Stomach (tissue), 8 donors: ENCODE measurements at regions not wholly inside any gene's neighbourhood (a gene's known extent, or its start where the extent isn't known, plus 50 kb on each side); places are given as distances from the start of the nearest gene placed in this dataset.
A peak's percentile ranks its signal among the peaks of the same experiment; 100 is the strongest.

Experiments used
- DNase-seq, 2 donors: peaks; one replicate each; pipeline versions ENCODE4 v3.0.0 to v3.0.0-alpha.2; 2013 to 2019
- H3K27ac ChIP-seq, 5 donors: fragments of 200-600 bp in 4 of 5; sonication (generic) in 4 of 5; one replicate each; pipeline ENCODE4 v1.5.1; 2013 to 2019; ENCODE audit warnings: mild to moderate bottlenecking in 1 of 5, moderate library complexity in 1 of 5
- H3K27me3 ChIP-seq, 3 donors: fragments of 200-600 bp; sonication (generic); one replicate each; pipeline ENCODE4 v1.5.1; 2017 to 2019; ENCODE audit warnings: mixed run types in 1 of 3
- H3K36me3 ChIP-seq, 4 donors: fragments of 200-600 bp; sonication (generic); 1 replicate in 3 of 4; 2 replicates in 1 of 4; pipeline ENCODE4 v1.5.1; 2016 to 2019
- H3K4me1 ChIP-seq, 4 donors: fragments of 200-600 bp; sonication (generic); one replicate each; pipeline ENCODE4 v1.5.1; 2016 to 2019
- H3K4me3 ChIP-seq, 4 donors: fragments of 200-600 bp; sonication (generic) in 3 of 4; one replicate each; pipeline ENCODE4 v1.5.1; 2016 to 2019; ENCODE audit warnings: mild to moderate bottlenecking in 1 of 4
- H3K9me3 ChIP-seq, 4 donors: fragments of 200-600 bp; sonication (generic); one replicate each; pipeline ENCODE4 v1.5.1; 2016 to 2019
- CTCF ChIP-seq, 7 experiments: fragments of 450-650 bp in 4 of 7; fragments of 200-600 bp in 3 of 7; sonication (generic) in 3 of 7; IDR thresholded peaks; one replicate each; pipeline ENCODE4 v1.5.1; 2016 to 2019; ENCODE audit warnings: antibody characterized with exemption in 7 of 7, control low read depth in 2 of 7, mild to moderate bottlenecking in 1 of 7
- EP300 ChIP-seq: sonication (generic); formaldehyde crosslinking; IDR thresholded peaks from one replicate; pipeline ENCODE4 v1.6.1; 2017; ENCODE audit warnings: antibody characterized with exemption
- POLR2A ChIP-seq, 4 donors: fragments of 450-650 bp; IDR thresholded peaks; one replicate each; pipeline ENCODE4 v1.6.1; 2016; ENCODE audit warnings: antibody characterized with exemption in 4 of 4, control low read depth in 2 of 4, mild to moderate bottlenecking in 1 of 4, moderate library complexity in 1 of 4
- POLR2AphosphoS5 ChIP-seq, 3 donors: sonication (generic); formaldehyde crosslinking; IDR thresholded peaks; one replicate each; pipeline ENCODE4 v1.6.1; 2016; ENCODE audit warnings: antibody characterized with exemption in 3 of 3
- WGBS, 5 donors: extraction: QIAGEN DNeasy Blood & Tissue Kit in 3 of 5; methylation state at CpG; one replicate each; pipeline versions ENCODE4 v1.1.5 to v1.1.7; 2013 to 2018; 5-methylcytosine and 5-hydroxymethylcytosine counted together
- intact Hi-C: fragments of 100-400 bp; cut with DNase I; formaldehyde crosslinking; loops from one replicate; pipeline ENCODE4 v1.15.1; 2023; ENCODE audit warnings: low total_unique reads
- donor health status: healthy with polysubstance abuse.
- donor health status: Bipolar disorder and iron deficiency.
- donor health status: healthy.

GRCh38 chr12:39064708-39065107 lies 159.3 kb upstream of the CPNE8 start:
- Histone ChIP-seq H3K27me3 (no peaks in the 10 kb centered on the region), H3K4me1 (no peaks in the 10 kb centered on the region), H3K4me3 (no peak overlapping the region), H3K36me3 (no peaks in the 10 kb centered on the region), H3K27ac (no peak overlapping the region), H3K9me3 (peaks cover 0 to 5% (median 0%) of the 10 kb centered on the region in 4 donors)
- intact Hi-C loops: no loop called here
- peak in 1 of 2 donors; percentile 5 for DNase-seq
- 30 to 57% (median 51%) methylated on average over 7 of the region's 7 CpGs for WGBS, 5 donors
- TF ChIP-seq POLR2A (IDR thresholded peaks at IDR 0.05) (no peak), EP300 (no peak), POLR2AphosphoS5 (IDR thresholded peaks at IDR 0.05) (no peak), CTCF (IDR thresholded peaks at IDR 0.05) (no peak)

GRCh38 chr12:39062266-39062996 lies 157.0 kb upstream of the CPNE8 start:
- H3K4me1 ChIP-seq: no peaks in the 10 kb centered on the region
- DNase-seq: no peak
- H3K36me3 ChIP-seq: no peaks in the 10 kb centered on the region
- H3K4me3 ChIP-seq: no peak overlapping the region
- H3K27me3 ChIP-seq: no peaks in the 10 kb centered on the region
- 57 to 75% (median 60%) methylated on average over 3 of the region's 3 CpGs for WGBS, 5 donors
- intact Hi-C loops: no loop called here
- TF ChIP-seq POLR2A (IDR thresholded peaks at IDR 0.05) (no peak), POLR2AphosphoS5 (IDR thresholded peaks at IDR 0.05) (no peak), EP300 (no peak), CTCF (IDR thresholded peaks at IDR 0.05) (no peak)
- peaks cover 0 to 5% (median 0%) of the 10 kb centered on the region in 4 donors for H3K9me3 ChIP-seq
- no peak overlapping the region for H3K27ac ChIP-seq

- WGBS, 5 donors: 65 to 80% (median 72%) methylated on average over 7 of the region's 7 CpGs
- TF ChIP-seq POLR2AphosphoS5 (IDR thresholded peaks at IDR 0.05): no peak
- no peak for TF ChIP-seq CTCF (IDR thresholded peaks at IDR 0.05)
- no peak for TF ChIP-seq POLR2A (IDR thresholded peaks at IDR 0.05)
- H3K9me3 ChIP-seq: peaks cover 0 to 5% (median 0%) of the 10 kb centered on the region in 4 donors
Measured at GRCh38 chr12:39061576-39061975, 156.2 kb upstream of the CPNE8 start.

GRCh38 chr12:39048395-39048794 lies 143.0 kb upstream of the CPNE8 start:
- DNase-seq: no peak
- H3K9me3 ChIP-seq: no peaks in the 10 kb centered on the region

More at GRCh38 chr12:39061576-39061975, 156.2 kb upstream of the CPNE8 start:
- Histone ChIP-seq H3K36me3 (no peaks in the 10 kb centered on the region), H3K4me1 (no peaks in the 10 kb centered on the region), H3K4me3 (no peak overlapping the region), H3K27me3 (no peaks in the 10 kb centered on the region), H3K27ac (no peak overlapping the region)
- DNase-seq: no peak
- intact Hi-C loops: no loop called here

More at GRCh38 chr12:39048395-39048794, 143.0 kb upstream of the CPNE8 start:
- no peaks in the 10 kb centered on the region for H3K27me3 ChIP-seq
- intact Hi-C loops: no loop called here
- no peak overlapping the region for H3K4me3 ChIP-seq
- no peaks in the 10 kb centered on the region for H3K4me1 ChIP-seq
- TF ChIP-seq CTCF (IDR thresholded peaks at IDR 0.05): no peak
- TF ChIP-seq EP300: no peak
- TF ChIP-seq POLR2A (IDR thresholded peaks at IDR 0.05): no peak
- no peak for TF ChIP-seq POLR2AphosphoS5 (IDR thresholded peaks at IDR 0.05)
- H3K27ac ChIP-seq: no peak overlapping the region
- H3K36me3 ChIP-seq: no peaks in the 10 kb centered on the region
